ENCODE measurements at regions not wholly inside any gene's neighbourhood (a gene's known extent, or its start where the extent isn't known, plus 50 kb on each side); places are given as distances from the start of the nearest gene placed in this dataset.

- in situ Hi-C loops (cut with MboI; ENCODE audit: low sequenced_read_pairs), result no loop called here
These were observed 444.0 kb downstream of the FIGN start for GRCh38 chr2:163291790-163292189.

- in situ Hi-C loops (cut with MboI; ENCODE audit: low sequenced_read_pairs), result no loop called here
These were observed 443.1 kb upstream of the KCNH7 start for GRCh38 chr2:163281717-163282116.

GRCh38 chr2:163269374-163270021 is 430.9 kb upstream of the KCNH7 start:
- in situ Hi-C loops (cut with MboI; ENCODE audit: low sequenced_read_pairs), result no loop called here

- in situ Hi-C loops (cut with MboI; ENCODE audit: low sequenced_read_pairs), result no loop called here
These were observed 428.2 kb upstream of the KCNH7 start for GRCh38 chr2:163266772-163267171.

GRCh38 chr2:163265562-163265961 is 427.0 kb upstream of the KCNH7 start:
- in situ Hi-C loops (cut with MboI; ENCODE audit: low sequenced_read_pairs), result no loop called here

GRCh38 chr2:163264341-163264740 is 425.8 kb upstream of the KCNH7 start:
- in situ Hi-C loops (cut with MboI; ENCODE audit: low sequenced_read_pairs), result no loop called here

- in situ Hi-C loops (cut with MboI; ENCODE audit: low sequenced_read_pairs), result no loop called here
These were observed 420.9 kb upstream of the KCNH7 start for GRCh38 chr2:163259489-163259888.

- in situ Hi-C loops (cut with MboI; ENCODE audit: low sequenced_read_pairs), result no loop called here
These were observed 416.5 kb upstream of the KCNH7 start for GRCh38 chr2:163255086-163255485.

- in situ Hi-C loops (cut with MboI; ENCODE audit: low sequenced_read_pairs), result no loop called here
These were observed 415.2 kb upstream of the KCNH7 start for GRCh38 chr2:163253621-163254285.

GRCh38 chr2:163252199-163252598 is 413.6 kb upstream of the KCNH7 start:
- in situ Hi-C loops (cut with MboI; ENCODE audit: low sequenced_read_pairs), result no loop called here

GRCh38 chr2:163248376-163249253 is 410.0 kb upstream of the KCNH7 start:
- in situ Hi-C loops (cut with MboI; ENCODE audit: low sequenced_read_pairs), result no loop called here

- in situ Hi-C loops (cut with MboI; ENCODE audit: low sequenced_read_pairs), result no loop called here
These were observed 409.3 kb upstream of the KCNH7 start for GRCh38 chr2:163247847-163248220.

- in situ Hi-C loops (cut with MboI; ENCODE audit: low sequenced_read_pairs), result no loop called here
These were observed 408.7 kb upstream of the KCNH7 start for GRCh38 chr2:163247156-163247846.

- in situ Hi-C loops (cut with MboI; ENCODE audit: low sequenced_read_pairs), result no loop called here
These were observed 407.6 kb upstream of the KCNH7 start for GRCh38 chr2:163246135-163246534.

- in situ Hi-C loops (cut with MboI; ENCODE audit: low sequenced_read_pairs), result no loop called here
These were observed 398.0 kb upstream of the KCNH7 start for GRCh38 chr2:163236553-163236952.

- in situ Hi-C loops (cut with MboI; ENCODE audit: low sequenced_read_pairs), result no loop called here
These were observed 393.1 kb upstream of the KCNH7 start for GRCh38 chr2:163231666-163232065.

- in situ Hi-C loops (cut with MboI; ENCODE audit: low sequenced_read_pairs), result no loop called here
These were observed 375.1 kb upstream of the KCNH7 start for GRCh38 chr2:163213661-163214081.

- in situ Hi-C loops (cut with MboI; ENCODE audit: low sequenced_read_pairs), result no loop called here
These were observed 371.9 kb upstream of the KCNH7 start for GRCh38 chr2:163210430-163210918.

GRCh38 chr2:163207693-163208370 is 369.3 kb upstream of the KCNH7 start:
- in situ Hi-C loops (cut with MboI; ENCODE audit: low sequenced_read_pairs), result no loop called here

- in situ Hi-C loops (cut with MboI; ENCODE audit: low sequenced_read_pairs), result no loop called here
These were observed 367.2 kb upstream of the KCNH7 start for GRCh38 chr2:163205589-163206254.
